ENCODE measurements at regions not wholly inside any gene's neighbourhood (a gene's known extent, or its start where the extent isn't known, plus 50 kb on each side); places are given as distances from the start of the nearest gene placed in this dataset.

DNA sequence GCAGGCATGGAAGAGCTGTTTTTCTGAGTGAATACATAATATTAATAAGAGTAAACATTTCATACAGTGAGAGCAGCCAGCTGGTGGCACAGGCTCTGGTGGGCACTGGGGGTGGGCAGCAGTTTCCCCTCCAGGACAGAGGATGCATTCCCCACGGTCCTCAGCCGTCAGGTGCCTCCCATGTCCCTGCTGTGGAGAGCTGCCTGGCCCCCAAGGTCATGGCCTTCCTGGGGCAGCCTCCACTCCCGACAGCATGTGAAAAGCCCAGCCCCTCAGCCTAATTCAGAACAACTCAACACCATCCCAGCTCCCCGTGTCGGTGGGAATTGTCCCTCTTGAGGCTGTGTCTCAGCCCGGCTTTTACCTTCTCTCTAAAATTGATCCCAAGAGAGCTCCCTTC, 147.4 kb downstream of the GALR1 start:
- ATAC-seq = no peak

DNA sequence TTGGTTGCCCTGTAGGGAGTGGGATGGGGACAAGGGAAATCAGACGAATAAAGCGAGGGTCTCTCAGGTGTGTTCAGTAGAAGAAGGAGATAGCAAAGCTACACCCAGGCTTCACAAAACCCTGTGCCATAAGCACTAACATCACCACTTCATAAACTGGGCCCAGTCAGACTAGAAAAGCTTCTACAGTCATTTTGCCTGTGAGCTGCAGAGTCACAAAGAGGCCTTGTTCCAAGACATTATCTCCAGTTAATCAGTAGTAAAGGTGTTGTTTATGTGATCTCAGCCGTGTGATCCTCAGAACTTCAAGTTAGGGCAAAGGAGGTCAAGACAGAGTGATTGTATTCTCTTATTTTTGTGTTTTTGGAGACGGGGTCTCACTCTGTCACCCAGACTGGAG, 148.0 kb downstream of the GALR1 start:
- intact Hi-C loops (cut with DNase I) = no loop called here
- DNase-seq = peak in 1 of 4 donors; percentile 1
- TF ChIP-seq, protein P1, sequence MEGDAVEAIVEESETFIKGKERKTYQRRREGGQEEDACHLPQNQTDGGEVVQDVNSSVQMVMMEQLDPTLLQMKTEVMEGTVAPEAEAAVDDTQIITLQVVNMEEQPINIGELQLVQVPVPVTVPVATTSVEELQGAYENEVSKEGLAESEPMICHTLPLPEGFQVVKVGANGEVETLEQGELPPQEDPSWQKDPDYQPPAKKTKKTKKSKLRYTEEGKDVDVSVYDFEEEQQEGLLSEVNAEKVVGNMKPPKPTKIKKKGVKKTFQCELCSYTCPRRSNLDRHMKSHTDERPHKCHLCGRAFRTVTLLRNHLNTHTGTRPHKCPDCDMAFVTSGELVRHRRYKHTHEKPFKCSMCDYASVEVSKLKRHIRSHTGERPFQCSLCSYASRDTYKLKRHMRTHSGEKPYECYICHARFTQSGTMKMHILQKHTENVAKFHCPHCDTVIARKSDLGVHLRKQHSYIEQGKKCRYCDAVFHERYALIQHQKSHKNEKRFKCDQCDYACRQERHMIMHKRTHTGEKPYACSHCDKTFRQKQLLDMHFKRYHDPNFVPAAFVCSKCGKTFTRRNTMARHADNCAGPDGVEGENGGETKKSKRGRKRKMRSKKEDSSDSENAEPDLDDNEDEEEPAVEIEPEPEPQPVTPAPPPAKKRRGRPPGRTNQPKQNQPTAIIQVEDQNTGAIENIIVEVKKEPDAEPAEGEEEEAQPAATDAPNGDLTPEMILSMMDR (IDR thresholded peaks at IDR 0.05) = no peak

More for the DNA sequence above, 147.4 kb downstream of the GALR1 start:
- intact Hi-C loops (cut with DNase I) = no loop called here
- no peak overlapping the region for H3K27ac ChIP-seq
- TF ChIP-seq, protein P1 (IDR thresholded peaks at IDR 0.05) = no peak
- DNase-seq = no peak
- H3K4me3 ChIP-seq = no peak overlapping the region
- H3K4me1 ChIP-seq = no peaks in the 10 kb centered on the region
- H3K27me3 ChIP-seq = no peaks in the 10 kb centered on the region
- no peaks in the 10 kb centered on the region for H3K36me3 ChIP-seq
- H3K9me3 ChIP-seq = no peaks in the 10 kb centered on the region

DNA sequence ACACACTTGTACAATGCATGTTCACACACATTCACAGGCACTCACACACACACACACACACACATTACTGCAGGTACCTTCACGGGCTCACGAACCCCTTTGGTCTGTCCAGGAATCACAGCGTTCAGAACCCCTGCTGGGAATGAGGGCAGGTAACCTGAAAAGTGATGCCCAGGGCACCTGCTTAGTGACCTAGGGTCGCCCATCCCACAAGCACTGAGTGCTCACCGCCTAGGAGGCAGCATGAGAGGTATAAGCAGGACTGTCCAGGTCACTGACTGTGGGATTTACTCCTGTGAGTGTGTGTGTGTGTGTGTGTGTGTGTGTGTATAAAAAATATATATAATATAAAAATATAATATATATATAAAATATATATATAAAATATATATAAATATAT, 150.9 kb downstream of the GALR1 start:
- no peaks in the 10 kb centered on the region for H3K36me3 ChIP-seq
- no peaks in the 10 kb centered on the region for H3K27me3 ChIP-seq
- H3K4me3 ChIP-seq = no peak overlapping the region
- H3K4me1 ChIP-seq = no peaks in the 10 kb centered on the region
- intact Hi-C loops (cut with DNase I) = no loop called here
- DNase-seq (no peak), ATAC-seq (no peak)
- H3K27ac ChIP-seq = no peak overlapping the region
- H3K9me3 ChIP-seq = no peaks in the 10 kb centered on the region
- TF ChIP-seq, protein P1 (IDR thresholded peaks at IDR 0.05) = no peak

More for the DNA sequence above, 148.0 kb downstream of the GALR1 start:
- ATAC-seq = no peak
- no peaks in the 10 kb centered on the region for H3K36me3 ChIP-seq
- no peaks in the 10 kb centered on the region for H3K4me1 ChIP-seq
- H3K9me3 ChIP-seq = no peaks in the 10 kb centered on the region
- no peak overlapping the region for H3K27ac ChIP-seq
- no peak overlapping the region for H3K4me3 ChIP-seq
- no peaks in the 10 kb centered on the region for H3K27me3 ChIP-seq

DNA sequence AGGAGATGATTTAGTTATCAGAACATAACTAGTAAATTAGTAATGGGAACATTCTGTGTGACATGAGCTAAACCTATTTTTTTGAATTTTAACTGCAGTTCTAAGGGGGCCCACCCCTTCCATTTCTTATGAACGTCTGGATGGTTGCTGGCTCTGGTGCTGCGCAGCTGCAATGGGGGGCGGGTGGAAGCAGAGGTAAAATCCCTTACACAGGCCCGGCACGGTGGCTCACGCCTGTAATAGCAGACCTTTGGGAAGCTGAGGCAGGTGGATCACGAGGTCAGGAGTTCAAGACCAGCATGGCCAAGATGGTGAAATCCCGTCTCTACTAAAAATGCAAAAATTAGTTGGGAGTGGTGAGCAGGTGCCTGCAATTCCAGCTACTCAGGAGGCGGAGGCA, 151.5 kb downstream of the GALR1 start:
- Histone ChIP-seq H3K4me3 (no peak overlapping the region), H3K4me1 (no peaks in the 10 kb centered on the region), H3K9me3 (no peaks in the 10 kb centered on the region), H3K27me3 (no peaks in the 10 kb centered on the region), H3K36me3 (no peaks in the 10 kb centered on the region), H3K27ac (no peak overlapping the region)
- TF ChIP-seq, protein P1 (IDR thresholded peaks at IDR 0.05) = no peak
- intact Hi-C loops (cut with DNase I) = no loop called here
- ATAC-seq (no peak), DNase-seq (no peak)

DNA sequence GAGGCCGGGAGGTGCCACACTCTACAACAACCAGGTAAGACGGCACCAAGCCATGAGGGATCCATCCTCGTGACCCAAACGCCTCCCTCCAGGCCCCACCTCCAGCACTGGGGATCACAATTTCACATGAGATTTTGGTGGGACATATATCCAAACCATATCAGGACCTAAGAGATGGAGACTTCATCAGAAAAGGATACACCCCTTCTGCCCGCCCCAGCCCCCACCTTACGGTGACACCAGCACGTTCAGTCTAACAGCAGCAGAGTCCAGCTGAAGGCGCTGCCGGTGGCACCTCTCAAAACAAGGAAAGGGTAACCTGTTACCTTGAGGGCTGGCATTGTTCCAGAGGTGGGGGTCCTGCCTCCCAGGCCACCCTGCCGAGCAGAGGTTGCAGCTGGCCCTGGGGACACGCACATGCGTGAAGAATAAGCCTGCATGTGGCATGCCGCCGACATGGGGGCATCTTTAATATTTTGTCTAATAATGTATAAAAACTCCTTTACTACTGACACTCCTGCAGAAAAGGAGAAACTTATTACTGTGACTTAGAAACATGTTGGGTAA, 154.4 kb downstream of the GALR1 start:
- DNase-seq (peak in 1 of 4 donors; percentile 58), ATAC-seq (no peak)
- intact Hi-C loops (cut with DNase I) = no loop called here
- H3K9me3 ChIP-seq = no peaks in the 10 kb centered on the region
- H3K36me3 ChIP-seq = no peaks in the 10 kb centered on the region
- TF ChIP-seq, protein P1 (IDR thresholded peaks at IDR 0.05) = no peak
- H3K27ac ChIP-seq = no peak overlapping the region
- H3K27me3 ChIP-seq = no peaks in the 10 kb centered on the region
- no peak overlapping the region for H3K4me3 ChIP-seq
- no peaks in the 10 kb centered on the region for H3K4me1 ChIP-seq

Data from left lung (tissue), 4 donors.